GM06990 (cell line): ENCODE measurements at regions not wholly inside any gene's neighbourhood (a gene's known extent, or its start where the extent isn't known, plus 50 kb on each side); places are given as distances from the start of the nearest gene placed in this dataset.
"Not testable (repeated sequence)": the region's sequence is repeated elsewhere in the genome, so short reads cannot be mapped to it uniquely, and the experiment has no call there.

ENCODE experiments used
- DNase-seq: peaks from one replicate; pipeline ENCODE4 v3.0.0-alpha.2; 2011; ENCODE audit not compliant: insufficient read length; ENCODE audit errors: extremely low read depth
- H3K27me3 ChIP-seq: replicated peaks from 2 replicates; pipeline ENCODE4 v1.6.0; 2011; ENCODE audit warnings: low read length; ENCODE audit not compliant: control insufficient read depth, insufficient read depth
- H3K36me3 ChIP-seq: 2 replicates; pipeline ENCODE4 v1.5.1; 2011; ENCODE audit warnings: low read length; ENCODE audit not compliant: control insufficient read depth, insufficient read depth
- H3K4me3 ChIP-seq: replicated peaks from 2 replicates; pipeline ENCODE4 v1.5.1; 2011; ENCODE audit warnings: low read depth, mild to moderate bottlenecking, control low read depth, low read length
- CTCF ChIP-seq: IDR thresholded peaks from 2 replicates; pipeline ENCODE4 v1.5.1; 2011; ENCODE audit warnings: low read length, control low read depth, mild to moderate bottlenecking, inconsistent platforms; ENCODE audit not compliant: insufficient read depth, poor library complexity, severe bottlenecking

GRCh38 chr6:74458536-74458935 lies 747.3 kb downstream of the COL12A1 start:
- Histone ChIP-seq H3K36me3 (no peaks in the 10 kb centered on the region), H3K27me3 (no peaks in the 10 kb centered on the region), H3K4me3 (no peak overlapping the region)
- no peak for TF ChIP-seq CTCF
- no peak for DNase-seq

- no peaks in the 10 kb centered on the region for H3K27me3 ChIP-seq
- TF ChIP-seq CTCF, result no peak
- no peak overlapping the region for H3K4me3 ChIP-seq
- no peak for DNase-seq
- no peaks in the 10 kb centered on the region for H3K36me3 ChIP-seq
Measured at GRCh38 chr6:74455786-74456185, 750.1 kb downstream of the COL12A1 start.

GRCh38 chr6:74451953-74452352 lies 753.9 kb downstream of the COL12A1 start:
- TF ChIP-seq CTCF, result no peak
- no peak for DNase-seq
- H3K36me3 ChIP-seq, result no peaks in the 10 kb centered on the region
- no peaks in the 10 kb centered on the region for H3K27me3 ChIP-seq
- H3K4me3 ChIP-seq, result no peak overlapping the region

GRCh38 chr6:74448850-74449249 lies 752.8 kb downstream of the CD109 start:
- no peaks in the 10 kb centered on the region for H3K27me3 ChIP-seq
- H3K4me3 ChIP-seq, result no peak overlapping the region
- TF ChIP-seq CTCF, result no peak
- H3K36me3 ChIP-seq, result no peaks in the 10 kb centered on the region
- DNase-seq, result no peak

GRCh38 chr6:74447013-74447412 lies 751.0 kb downstream of the CD109 start:
- no peak for TF ChIP-seq CTCF
- Histone ChIP-seq H3K27me3 (no peaks in the 10 kb centered on the region), H3K4me3 (no peak overlapping the region), H3K36me3 (no peaks in the 10 kb centered on the region)
- DNase-seq, result peak; percentile 30

- Histone ChIP-seq H3K27me3 (no peaks in the 10 kb centered on the region), H3K36me3 (no peaks in the 10 kb centered on the region), H3K4me3 (no peak overlapping the region)
- DNase-seq, result no peak
- TF ChIP-seq CTCF, result no peak
Measured at GRCh38 chr6:74439123-74439811, 743.3 kb downstream of the CD109 start.

GRCh38 chr6:74438395-74438794 lies 742.4 kb downstream of the CD109 start:
- not testable (repeated sequence) for H3K36me3 ChIP-seq, DNase-seq, H3K4me3 ChIP-seq, H3K27me3 ChIP-seq
